Heart right ventricle (tissue), 16 donors: ENCODE measurements at regions not wholly inside any gene's neighbourhood (a gene's known extent, or its start where the extent isn't known, plus 50 kb on each side); places are given as distances from the start of the nearest gene placed in this dataset.
"Not testable (repeated sequence)": the region's sequence is repeated elsewhere in the genome, so short reads cannot be mapped to it uniquely, and the experiment has no call there.

Source experiments
- ATAC-seq, 8 donors: fragments of 200-7000 bp; cut with Tn5 transposase; one replicate each; pipeline ENCODE4 v1.9.1; 2020; ENCODE audit warnings: mild to moderate bottlenecking in 8 of 8, moderate library complexity in 8 of 8, moderate number of reproducible peaks in 1 of 8
- DNase-seq, 2 donors: peaks; one replicate each; pipeline ENCODE4 v3.0.0-alpha.2; 2020
- H3K27ac ChIP-seq, 10 donors: fragments of 200-600 bp; sonication (generic) in 2 of 10; one replicate each; pipeline versions ENCODE4 v1.5.0 to v1.8.0; 2020 to 2022; ENCODE audit warnings: mild to moderate bottlenecking in 3 of 10
- H3K27me3 ChIP-seq, 7 donors: fragments of 200-600 bp; one replicate each; pipeline ENCODE4 v1.8.0; 2021 to 2022; ENCODE audit warnings: mild to moderate bottlenecking in 2 of 7
- H3K36me3 ChIP-seq, 9 donors: fragments of 200-600 bp; sonication (generic) in 1 of 9; one replicate each; pipeline versions ENCODE4 v1.5.0 to v1.8.0; 2020 to 2022; ENCODE audit warnings: mild to moderate bottlenecking in 2 of 9
- H3K4me1 ChIP-seq, 9 donors: fragments of 200-600 bp; sonication (generic) in 1 of 9; one replicate each; pipeline versions ENCODE4 v1.5.0 to v1.8.0; 2020 to 2022; ENCODE audit warnings: mild to moderate bottlenecking in 4 of 9
- H3K4me3 ChIP-seq, 10 donors: fragments of 200-600 bp; sonication (generic) in 2 of 10; one replicate each; pipeline versions ENCODE4 v1.5.0 to v1.8.0; 2020 to 2022; ENCODE audit warnings: mild to moderate bottlenecking in 7 of 10, moderate library complexity in 2 of 10
- H3K9me3 ChIP-seq, 11 donors: fragments of 200-600 bp in 10 of 11; sonication (generic) in 2 of 11; one replicate each; pipeline versions ENCODE4 v1.5.0 to v1.8.0; 2013 to 2022; ENCODE audit warnings: mild to moderate bottlenecking in 2 of 11, control low read depth in 1 of 11, moderate library complexity in 1 of 11
- WGBS, 2 donors: extraction: QIAGEN DNeasy Blood & Tissue Kit; methylation state at CpG; one replicate each; pipeline ENCODE4 v1.1.7; 2013; ENCODE audit warnings: inconsistent platforms in 1 of 2; 5-methylcytosine and 5-hydroxymethylcytosine counted together
- intact Hi-C, 10 donors: fragments of 100-400 bp; cut with DNase I; formaldehyde crosslinking; loops; one replicate each; pipeline versions ENCODE4 v1.11.1 to v1.14.2; 2022
- TF ChIP-seq, protein P1 (sequence below), 9 donors: fragments of 200-600 bp; sonication (generic) in 2 of 9; IDR thresholded peaks; one replicate each; pipeline versions ENCODE4 v1.5.0 to v1.8.0; 2021 to 2022; ENCODE audit warnings: antibody characterized with exemption in 9 of 9, mild to moderate bottlenecking in 5 of 9, moderate library complexity in 1 of 9
- donor health status: Arrhythmogenic right ventricular cardiomyopathy.
- donor health status: ischemic (EF 13 %, LVEDD 7.1; RV severe dilation, severe dysfunction).
- donor health status: healthy with polysubstance abuse.
- donor health status: DM: no; HTN: yes; CAD: no.
- donor health status: DM: no; HTN: no; CAD: no.
- donor health status: ischemic (EF 25% LVEDD 6.9; RV normal size, moderate dysfunction).
- donor health status: ischemic (EF 25% LVEDD 5.7; RV mildly dilated, moderate dysfunction).
- donor health status: healthy.
- donor health status: DM: yes; HTN: yes; CAD: no.
- donor health status: Ischemic cardiomyopathy.
- donor health status: ischemic (EF 35%, LVEDD 5.7; RV mildly dilated, moderate dysfunction).
- donor health status: nonischemic (EF 11% LVEDD 7.7; RV severe dilation, severe dysfunction).
- donor health status: DM: yes; HTN: yes; CAD: no.
- donor health status: PGD.
- donor health status: ischemic (EF 29% LVEDD 5.4; RV normal size, mild dysfunction).
- donor health status: nonischemic (EF 23%, LVEDD 6.1; RV moderate dilation, normal function).

DNA sequence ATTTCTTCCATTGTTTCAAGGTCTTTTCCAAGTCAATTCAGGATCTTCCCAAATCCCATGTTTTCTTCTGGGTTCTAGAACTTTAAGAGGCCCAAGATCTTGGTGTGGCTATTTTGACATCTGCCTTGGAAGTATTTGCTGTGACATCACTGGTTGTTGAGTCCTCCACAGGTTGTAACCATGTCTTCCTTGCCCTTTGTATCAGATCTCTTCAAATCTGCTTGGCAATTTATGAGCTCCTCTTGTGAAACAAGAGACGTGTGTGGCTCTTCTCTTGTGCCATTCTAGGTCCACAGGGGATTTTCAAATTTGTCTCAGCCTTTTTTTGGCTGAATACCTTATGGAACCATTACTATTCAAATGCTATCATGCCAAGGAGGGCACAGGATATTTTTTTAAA lies 60.3 kb upstream of the KCNK2 start:
- intact Hi-C loops: no loop called here
- no peak overlapping the region for H3K4me3 ChIP-seq
- 58% methylated on average over 1 of the region's 1 CpG for WGBS, 2 donors
- DNase-seq: no peak
- H3K36me3 ChIP-seq: no peaks in the 10 kb centered on the region
- H3K4me1 ChIP-seq: no peaks in the 10 kb centered on the region
- H3K27me3 ChIP-seq: no peaks in the 10 kb centered on the region
- peaks cover 0 to under 1% (median 0%) of the 10 kb centered on the region in 11 donors for H3K9me3 ChIP-seq
- TF ChIP-seq, protein P1, sequence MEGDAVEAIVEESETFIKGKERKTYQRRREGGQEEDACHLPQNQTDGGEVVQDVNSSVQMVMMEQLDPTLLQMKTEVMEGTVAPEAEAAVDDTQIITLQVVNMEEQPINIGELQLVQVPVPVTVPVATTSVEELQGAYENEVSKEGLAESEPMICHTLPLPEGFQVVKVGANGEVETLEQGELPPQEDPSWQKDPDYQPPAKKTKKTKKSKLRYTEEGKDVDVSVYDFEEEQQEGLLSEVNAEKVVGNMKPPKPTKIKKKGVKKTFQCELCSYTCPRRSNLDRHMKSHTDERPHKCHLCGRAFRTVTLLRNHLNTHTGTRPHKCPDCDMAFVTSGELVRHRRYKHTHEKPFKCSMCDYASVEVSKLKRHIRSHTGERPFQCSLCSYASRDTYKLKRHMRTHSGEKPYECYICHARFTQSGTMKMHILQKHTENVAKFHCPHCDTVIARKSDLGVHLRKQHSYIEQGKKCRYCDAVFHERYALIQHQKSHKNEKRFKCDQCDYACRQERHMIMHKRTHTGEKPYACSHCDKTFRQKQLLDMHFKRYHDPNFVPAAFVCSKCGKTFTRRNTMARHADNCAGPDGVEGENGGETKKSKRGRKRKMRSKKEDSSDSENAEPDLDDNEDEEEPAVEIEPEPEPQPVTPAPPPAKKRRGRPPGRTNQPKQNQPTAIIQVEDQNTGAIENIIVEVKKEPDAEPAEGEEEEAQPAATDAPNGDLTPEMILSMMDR (IDR thresholded peaks at IDR 0.05): no peak
- ATAC-seq: no peak
- no peak overlapping the region for H3K27ac ChIP-seq

- no peak overlapping the region for H3K27ac ChIP-seq
- no peaks in the 10 kb centered on the region for H3K4me1 ChIP-seq
- DNase-seq (no peak), ATAC-seq (no peak)
- no peaks in the 10 kb centered on the region for H3K36me3 ChIP-seq
- H3K27me3 ChIP-seq: no peaks in the 10 kb centered on the region
- intact Hi-C loops: no loop called here
- H3K4me3 ChIP-seq: no peak overlapping the region
- TF ChIP-seq, protein P1 (IDR thresholded peaks at IDR 0.05): no peak
- H3K9me3 ChIP-seq: no peaks in the 10 kb centered on the region
- WGBS, 2 donors: 73 to 86% methylated on average over 1 of the region's 1 CpG
These were observed 59.8 kb upstream of the KCNK2 start for GRCh38 chr1:215022741-215023141.

GRCh38 chr1:215023155-215023832 lies 59.2 kb upstream of the KCNK2 start:
- DNase-seq (no peak), ATAC-seq (no peak)
- 75 to 84% methylated on average over 4 of the region's 4 CpGs for WGBS, 2 donors
- intact Hi-C loops: no loop called here
- TF ChIP-seq, protein P1 (IDR thresholded peaks at IDR 0.05): no peak
- Histone ChIP-seq H3K4me3 (no peak overlapping the region), H3K27me3 (no peaks in the 10 kb centered on the region), H3K9me3 (no peaks in the 10 kb centered on the region), H3K36me3 (no peaks in the 10 kb centered on the region), H3K27ac (no peak overlapping the region), H3K4me1 (no peaks in the 10 kb centered on the region)

- Histone ChIP-seq H3K9me3 (no peaks in the 10 kb centered on the region), H3K27ac (no peak overlapping the region), H3K36me3 (no peaks in the 10 kb centered on the region), H3K4me1 (no peaks in the 10 kb centered on the region), H3K27me3 (no peaks in the 10 kb centered on the region), H3K4me3 (no peak overlapping the region)
- TF ChIP-seq, protein P1 (IDR thresholded peaks at IDR 0.05): no peak
- intact Hi-C loops: no loop called here
- DNase-seq (no peak), ATAC-seq (no peak)
- 92 to 94% methylated on average over 4 of the region's 4 CpGs for WGBS, 2 donors
These were observed 53.6 kb upstream of the KCNK2 start for GRCh38 chr1:215028954-215029353.

- H3K4me3 ChIP-seq, H3K27ac ChIP-seq, H3K36me3 ChIP-seq, H3K9me3 ChIP-seq, H3K27me3 ChIP-seq, intact Hi-C loops, ATAC-seq, DNase-seq, H3K4me1 ChIP-seq: not testable (repeated sequence)
- 79% methylated on average over 6 of the region's 6 CpGs for WGBS, 2 donors
These were observed 52.0 kb upstream of the KCNK2 start for GRCh38 chr1:215030581-215030980.
